Peyer's patch (tissue), 4 donors: ENCODE measurements at regions not wholly inside any gene's neighbourhood (a gene's known extent, or its start where the extent isn't known, plus 50 kb on each side); places are given as distances from the start of the nearest gene placed in this dataset.

Experiments used
- DNase-seq, 3 donors: peaks; one replicate each; pipeline ENCODE4 v3.0.0-alpha.2; 2017 to 2019
- H3K27ac ChIP-seq, 4 donors: fragments of 200-600 bp; sonication (generic); one replicate each; pipeline ENCODE4 v1.5.1; 2016 to 2019
- H3K27me3 ChIP-seq, 2 donors: fragments of 200-600 bp; sonication (generic); one replicate each; pipeline ENCODE4 v1.5.1; 2019
- H3K36me3 ChIP-seq, 3 donors: fragments of 200-600 bp; sonication (generic); one replicate each; pipeline ENCODE4 v1.5.1; 2016 to 2019
- H3K4me1 ChIP-seq, 4 donors: fragments of 200-600 bp; sonication (generic); one replicate each; pipeline ENCODE4 v1.5.1; 2016 to 2019
- H3K4me3 ChIP-seq, 4 donors: fragments of 200-600 bp; sonication (generic); 1 replicate in 3 of 4; 2 replicates in 1 of 4; pipeline ENCODE4 v1.5.1; 2016 to 2019; ENCODE audit warnings: mild to moderate bottlenecking in 1 of 4
- H3K9me3 ChIP-seq, 4 donors: fragments of 200-600 bp; sonication (generic); one replicate each; pipeline ENCODE4 v1.5.1; 2016 to 2019; ENCODE audit warnings: mild to moderate bottlenecking in 1 of 4
- CTCF ChIP-seq, 6 experiments: fragments of 450-650 bp in 4 of 6; fragments of 200-600 bp in 2 of 6; sonication (generic) in 1 of 6; IDR thresholded peaks; one replicate each; pipeline ENCODE4 v1.5.1; 2017 to 2019; ENCODE audit warnings: antibody characterized with exemption in 6 of 6, mild to moderate bottlenecking in 3 of 6, moderate library complexity in 1 of 6
- POLR2A ChIP-seq, 2 donors: fragments of 450-650 bp; IDR thresholded peaks; one replicate each; pipeline ENCODE4 v1.5.1; 2017; ENCODE audit warnings: antibody characterized with exemption in 2 of 2, mild to moderate bottlenecking in 2 of 2, moderate library complexity in 2 of 2

- H3K27ac ChIP-seq, result no peak overlapping the region
- H3K27me3 ChIP-seq, result no peaks in the 10 kb centered on the region
- no peaks in the 10 kb centered on the region for H3K36me3 ChIP-seq
- no peaks in the 10 kb centered on the region for H3K9me3 ChIP-seq
- DNase-seq, result no peak
- TF ChIP-seq CTCF (IDR thresholded peaks at IDR 0.05) (no peak), POLR2A (IDR thresholded peaks at IDR 0.05) (no peak)
- no peak overlapping the region for H3K4me3 ChIP-seq
- no peaks in the 10 kb centered on the region for H3K4me1 ChIP-seq
Observed at GRCh38 chr1:37128091-37128490, 93.8 kb upstream of the GRIK3 start.

- H3K4me1 ChIP-seq, result no peaks in the 10 kb centered on the region
- H3K9me3 ChIP-seq, result no peaks in the 10 kb centered on the region
- no peak overlapping the region for H3K4me3 ChIP-seq
- TF ChIP-seq CTCF (IDR thresholded peaks at IDR 0.05) (no peak), POLR2A (IDR thresholded peaks at IDR 0.05) (no peak)
- no peaks in the 10 kb centered on the region for H3K27me3 ChIP-seq
- no peaks in the 10 kb centered on the region for H3K36me3 ChIP-seq
- DNase-seq, result no peak
- no peak overlapping the region for H3K27ac ChIP-seq
Observed at GRCh38 chr1:37130221-37130948, 96.1 kb upstream of the GRIK3 start.

GRCh38 chr1:37131281-37131680 is 97.0 kb upstream of the GRIK3 start:
- no peak overlapping the region for H3K27ac ChIP-seq
- no peaks in the 10 kb centered on the region for H3K9me3 ChIP-seq
- no peak for DNase-seq
- H3K36me3 ChIP-seq, result no peaks in the 10 kb centered on the region
- no peak for TF ChIP-seq POLR2A (IDR thresholded peaks at IDR 0.05)
- no peak for TF ChIP-seq CTCF (IDR thresholded peaks at IDR 0.05)
- no peaks in the 10 kb centered on the region for H3K4me1 ChIP-seq
- no peak overlapping the region for H3K4me3 ChIP-seq
- no peaks in the 10 kb centered on the region for H3K27me3 ChIP-seq

GRCh38 chr1:37133276-37134145 is 99.2 kb upstream of the GRIK3 start:
- Histone ChIP-seq H3K36me3 (no peaks in the 10 kb centered on the region), H3K27me3 (no peaks in the 10 kb centered on the region), H3K27ac (no peak overlapping the region), H3K9me3 (no peaks in the 10 kb centered on the region), H3K4me3 (no peak overlapping the region), H3K4me1 (no peaks in the 10 kb centered on the region)
- TF ChIP-seq POLR2A (IDR thresholded peaks at IDR 0.05) (no peak), CTCF (IDR thresholded peaks at IDR 0.05) (no peak)
- no peak for DNase-seq

GRCh38 chr1:37134599-37134998 is 100.3 kb upstream of the GRIK3 start:
- Histone ChIP-seq H3K27ac (no peak overlapping the region), H3K4me3 (no peak overlapping the region), H3K4me1 (no peaks in the 10 kb centered on the region), H3K27me3 (no peaks in the 10 kb centered on the region), H3K9me3 (no peaks in the 10 kb centered on the region), H3K36me3 (no peaks in the 10 kb centered on the region)
- DNase-seq, result no peak
- no peak for TF ChIP-seq POLR2A (IDR thresholded peaks at IDR 0.05)
- no peak for TF ChIP-seq CTCF (IDR thresholded peaks at IDR 0.05)
